OCI-LY1 (cell line): ENCODE measurements at regions not wholly inside any gene's neighbourhood (a gene's known extent, or its start where the extent isn't known, plus 50 kb on each side); places are given as distances from the start of the nearest gene placed in this dataset.

Source experiments
- CTCF ChIP-seq: fragments of 200-600 bp; sonication (generic), shearing (Covaris generic); IDR thresholded peaks from 2 replicates; pipeline ENCODE4 v1.5.1; 2017; ENCODE audit warnings: mild to moderate bottlenecking, antibody characterized with exemption, low read length, moderate library complexity, mixed read lengths
- EZH2 ChIP-seq: fragments of 200-600 bp; sonication (generic), shearing (Covaris generic); IDR thresholded peaks from 2 replicates; pipeline ENCODE4 v1.8.0; 2017; ENCODE audit warnings: borderline replicate concordance, mixed run types, mild to moderate bottlenecking, antibody characterized with exemption, low read length, moderate library complexity, mixed read lengths

GRCh38 chr18:24831081-24831480, 370.6 kb downstream of the HRH4 start:
- no peak for TF ChIP-seq CTCF
- TF ChIP-seq EZH2, result no peak
